ENCODE measurements at regions not wholly inside any gene's neighbourhood (a gene's known extent, or its start where the extent isn't known, plus 50 kb on each side); places are given as distances from the start of the nearest gene placed in this dataset.

DNA sequence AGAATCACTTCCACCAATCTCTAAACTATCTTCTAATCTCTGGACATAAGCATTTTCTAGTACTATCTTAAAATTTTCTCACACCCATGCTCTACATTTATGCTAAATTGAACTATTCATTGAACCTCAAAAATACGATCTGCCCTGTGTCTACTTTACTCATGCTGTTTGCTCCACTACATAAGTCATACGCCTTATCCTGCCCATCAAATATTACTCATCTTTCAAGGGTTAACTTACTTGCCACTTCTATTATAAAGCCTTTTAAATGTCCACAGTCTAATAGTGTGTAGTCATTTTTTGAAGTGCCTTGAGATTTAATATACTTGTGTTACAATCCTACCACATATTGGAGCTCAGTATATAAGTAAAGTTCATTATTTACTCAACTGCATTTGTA, 727.7 kb upstream of the SLIT2 start:
- Histone ChIP-seq H3K4me1 (no peaks in the 10 kb centered on the region), H3K27me3 (no peaks in the 10 kb centered on the region), H3K4me3 (no peak overlapping the region), H3K9me3 (peaks cover 0 to 2% (median 0%) of the 10 kb centered on the region in 4 donors), H3K36me3 (no peaks in the 10 kb centered on the region), H3K27ac (no peak overlapping the region)
- WGBS, 2 donors = 94 to 95% methylated on average over 2 of the region's 2 CpGs
- no peak for TF ChIP-seq POLR2A (IDR thresholded peaks at IDR 0.05)
- TF ChIP-seq, protein P1, sequence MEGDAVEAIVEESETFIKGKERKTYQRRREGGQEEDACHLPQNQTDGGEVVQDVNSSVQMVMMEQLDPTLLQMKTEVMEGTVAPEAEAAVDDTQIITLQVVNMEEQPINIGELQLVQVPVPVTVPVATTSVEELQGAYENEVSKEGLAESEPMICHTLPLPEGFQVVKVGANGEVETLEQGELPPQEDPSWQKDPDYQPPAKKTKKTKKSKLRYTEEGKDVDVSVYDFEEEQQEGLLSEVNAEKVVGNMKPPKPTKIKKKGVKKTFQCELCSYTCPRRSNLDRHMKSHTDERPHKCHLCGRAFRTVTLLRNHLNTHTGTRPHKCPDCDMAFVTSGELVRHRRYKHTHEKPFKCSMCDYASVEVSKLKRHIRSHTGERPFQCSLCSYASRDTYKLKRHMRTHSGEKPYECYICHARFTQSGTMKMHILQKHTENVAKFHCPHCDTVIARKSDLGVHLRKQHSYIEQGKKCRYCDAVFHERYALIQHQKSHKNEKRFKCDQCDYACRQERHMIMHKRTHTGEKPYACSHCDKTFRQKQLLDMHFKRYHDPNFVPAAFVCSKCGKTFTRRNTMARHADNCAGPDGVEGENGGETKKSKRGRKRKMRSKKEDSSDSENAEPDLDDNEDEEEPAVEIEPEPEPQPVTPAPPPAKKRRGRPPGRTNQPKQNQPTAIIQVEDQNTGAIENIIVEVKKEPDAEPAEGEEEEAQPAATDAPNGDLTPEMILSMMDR (IDR thresholded peaks at IDR 0.05) = no peak
- TF ChIP-seq POLR2AphosphoS5 (IDR thresholded peaks at IDR 0.05) = no peak
- no peak for TF ChIP-seq EP300 (IDR thresholded peaks at IDR 0.05)
- no peak for DNase-seq
- intact Hi-C loops (cut with DNase I) = no loop called here

DNA sequence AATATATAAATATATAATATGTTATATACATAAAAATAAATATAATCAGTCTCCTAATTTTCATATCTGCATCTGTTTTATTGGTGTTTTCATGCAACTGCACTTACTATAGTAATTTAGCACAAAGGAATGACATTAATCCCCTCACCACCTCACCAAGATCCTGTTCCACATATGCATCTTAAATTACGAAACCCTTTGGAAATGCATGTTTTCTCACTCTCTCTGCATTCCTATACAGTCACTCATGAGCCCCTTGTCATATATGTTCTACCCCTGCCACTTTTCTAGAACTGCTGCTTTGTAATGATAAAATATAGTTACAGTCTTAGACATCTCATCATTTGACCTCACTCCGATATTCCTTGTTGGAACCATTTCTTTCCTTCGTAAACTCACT, 728.7 kb upstream of the SLIT2 start:
- Histone ChIP-seq H3K27ac (no peak overlapping the region), H3K9me3 (peaks cover 0 to 2% (median 0%) of the 10 kb centered on the region in 4 donors), H3K27me3 (no peaks in the 10 kb centered on the region), H3K4me3 (no peak overlapping the region), H3K36me3 (no peaks in the 10 kb centered on the region), H3K4me1 (no peaks in the 10 kb centered on the region)
- no peak for DNase-seq
- TF ChIP-seq EP300 (IDR thresholded peaks at IDR 0.05) (no peak), POLR2A (IDR thresholded peaks at IDR 0.05) (no peak), POLR2AphosphoS5 (IDR thresholded peaks at IDR 0.05) (no peak)
- TF ChIP-seq, protein P1 (IDR thresholded peaks at IDR 0.05) = no peak
- intact Hi-C loops (cut with DNase I) = no loop called here
- 93 to 95% methylated on average over 3 of the region's 3 CpGs for WGBS, 2 donors

DNA sequence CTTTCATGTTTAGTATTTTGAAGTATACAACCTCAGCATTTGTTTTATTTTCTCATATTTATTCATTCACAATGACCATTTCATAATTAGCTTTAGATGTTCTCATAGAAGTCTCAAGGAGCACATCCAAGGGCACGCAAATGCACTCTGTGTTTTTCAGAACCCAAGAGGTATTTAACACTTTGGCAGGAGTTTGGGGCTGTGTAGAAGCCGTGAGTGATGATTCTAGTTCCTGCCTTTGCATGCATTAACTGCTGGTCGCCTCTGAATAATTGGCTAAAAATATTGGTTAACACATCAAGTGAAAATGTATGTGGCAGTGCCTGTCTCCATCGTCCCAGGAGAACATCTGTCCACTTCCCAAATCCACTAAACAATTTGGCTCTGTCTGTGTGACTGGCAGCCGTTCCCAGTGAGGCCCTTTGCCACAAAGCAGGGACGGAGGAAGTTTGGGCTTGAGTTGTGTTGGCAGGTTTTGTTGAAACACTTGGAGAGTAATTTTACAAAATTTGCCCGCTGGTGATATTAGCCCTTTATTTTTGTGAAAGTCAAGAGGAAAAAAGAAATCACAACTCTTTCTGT, 730.7 kb upstream of the SLIT2 start:
- intact Hi-C loops (cut with DNase I) = no loop called here
- Histone ChIP-seq H3K27ac (no peak overlapping the region), H3K36me3 (no peaks in the 10 kb centered on the region), H3K4me3 (no peak overlapping the region), H3K4me1 (no peaks in the 10 kb centered on the region), H3K9me3 (peaks cover 0 to 2% (median 0%) of the 10 kb centered on the region in 4 donors), H3K27me3 (no peaks in the 10 kb centered on the region)
- 70 to 74% methylated on average over 7 of the region's 7 CpGs for WGBS, 2 donors
- DNase-seq = no peak
- no peak for TF ChIP-seq POLR2A (IDR thresholded peaks at IDR 0.05)
- no peak for TF ChIP-seq EP300 (IDR thresholded peaks at IDR 0.05)
- no peak for TF ChIP-seq POLR2AphosphoS5 (IDR thresholded peaks at IDR 0.05)
- TF ChIP-seq, protein P1 (IDR thresholded peaks at IDR 0.05) = no peak

DNA sequence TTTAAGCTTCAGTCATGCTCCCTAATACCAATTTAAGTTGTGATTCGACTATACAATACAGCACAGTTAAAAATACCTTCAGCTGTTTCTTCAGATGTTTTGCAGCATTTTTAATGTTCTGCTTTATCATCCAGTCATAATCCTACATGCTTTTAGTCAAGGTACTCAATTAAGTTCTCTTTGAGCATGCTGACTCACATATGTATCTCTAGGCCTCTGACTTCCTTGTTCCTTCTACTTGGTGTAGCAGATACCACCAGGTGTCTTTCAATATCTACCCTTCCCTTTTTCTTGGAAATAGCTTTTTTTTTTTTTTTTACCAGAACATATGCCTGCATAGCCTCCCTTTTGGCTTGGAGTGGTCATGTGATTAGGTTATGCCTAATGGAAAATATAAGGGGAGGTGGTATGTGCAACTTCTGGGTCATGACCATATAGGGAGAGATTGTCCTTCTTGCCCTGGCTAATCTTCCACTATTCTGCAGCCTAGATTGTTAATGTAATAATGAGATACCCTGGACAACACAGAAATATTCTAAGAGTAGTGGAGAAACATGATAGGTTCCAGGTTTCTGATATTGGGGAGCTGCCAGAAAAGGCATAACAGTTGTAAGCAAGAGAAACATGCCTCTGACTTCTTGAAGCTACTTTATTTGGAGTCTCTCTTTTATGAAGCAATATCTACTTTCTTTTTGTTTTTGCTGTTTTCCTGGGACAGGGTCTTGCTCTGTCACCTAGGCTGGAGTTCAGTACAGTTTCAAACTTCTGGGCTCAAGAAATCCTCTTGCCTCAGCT, 737.2 kb upstream of the SLIT2 start:
- no peak for DNase-seq
- H3K9me3 ChIP-seq = peaks cover 0 to 4% (median 0%) of the 10 kb centered on the region in 4 donors
- H3K4me3 ChIP-seq = no peak overlapping the region
- peaks cover 0 to 11% (median 7%) of the 10 kb centered on the region in 4 donors for H3K4me1 ChIP-seq
- H3K27ac ChIP-seq = no peak overlapping the region
- intact Hi-C loops (cut with DNase I) = no loop called here
- TF ChIP-seq EP300 (IDR thresholded peaks at IDR 0.05) (no peak), POLR2A (IDR thresholded peaks at IDR 0.05) (no peak), POLR2AphosphoS5 (IDR thresholded peaks at IDR 0.05) (no peak)
- TF ChIP-seq, protein P1 (IDR thresholded peaks at IDR 0.05) = no peak
- WGBS, 2 donors = 82 to 83% methylated on average over 1 of the region's 1 CpG
- H3K27me3 ChIP-seq = no peaks in the 10 kb centered on the region
- H3K36me3 ChIP-seq = no peaks in the 10 kb centered on the region

Data from sigmoid colon (tissue), 6 donors.